Stromal cell of bone marrow (primary cell): ENCODE measurements at regions not wholly inside any gene's neighbourhood (a gene's known extent, or its start where the extent isn't known, plus 50 kb on each side); places are given as distances from the start of the nearest gene placed in this dataset.
"Not testable (repeated sequence)": the region's sequence is repeated elsewhere in the genome, so short reads cannot be mapped to it uniquely, and the experiment has no call there.

ENCODE experiments used
- DNase-seq: peaks from one replicate; pipeline ENCODE4 v3.0.0-alpha.2; 2012; ENCODE audit warnings: low read depth

DNA sequence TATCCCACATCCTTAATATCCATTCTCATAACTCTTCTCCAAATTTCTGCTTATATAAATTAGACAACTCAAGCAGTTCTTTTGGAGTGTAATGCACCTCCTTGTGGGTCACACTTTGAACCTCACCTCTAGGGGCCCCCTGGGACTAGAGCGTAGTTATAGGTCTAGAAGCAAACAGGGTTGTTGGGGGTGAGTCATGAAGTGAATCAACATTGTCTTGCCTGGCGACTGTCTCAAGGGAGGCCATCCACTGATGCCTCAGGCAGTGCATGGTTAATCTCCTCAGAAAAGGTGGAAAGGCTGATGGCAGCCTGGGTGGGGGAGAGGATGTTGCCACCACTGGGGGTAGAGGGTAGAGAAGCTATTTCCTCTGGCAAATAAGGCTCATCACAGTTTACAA is 129.1 kb downstream of the TNFRSF21 start:
- peak; percentile 27 for DNase-seq

DNA sequence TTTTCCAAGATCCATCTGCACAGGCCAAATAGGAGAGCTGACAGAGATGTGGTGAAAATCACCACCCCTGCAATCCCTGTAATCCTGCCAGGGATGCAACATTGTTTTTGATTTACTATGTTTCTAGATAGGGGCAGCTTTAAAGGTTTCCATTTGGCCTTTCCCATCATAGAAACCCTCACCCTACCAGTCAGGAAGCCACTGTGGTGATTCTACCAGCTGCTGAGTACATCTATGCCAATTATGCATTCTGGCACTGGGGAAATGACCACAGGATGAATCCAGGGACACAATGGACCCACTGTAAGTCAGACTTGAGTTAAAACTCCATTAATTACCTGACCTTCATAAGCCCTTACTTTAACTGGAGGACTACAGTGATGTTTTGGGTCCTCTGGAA is 130.4 kb downstream of the TNFRSF21 start:
- DNase-seq, result no peak

DNA sequence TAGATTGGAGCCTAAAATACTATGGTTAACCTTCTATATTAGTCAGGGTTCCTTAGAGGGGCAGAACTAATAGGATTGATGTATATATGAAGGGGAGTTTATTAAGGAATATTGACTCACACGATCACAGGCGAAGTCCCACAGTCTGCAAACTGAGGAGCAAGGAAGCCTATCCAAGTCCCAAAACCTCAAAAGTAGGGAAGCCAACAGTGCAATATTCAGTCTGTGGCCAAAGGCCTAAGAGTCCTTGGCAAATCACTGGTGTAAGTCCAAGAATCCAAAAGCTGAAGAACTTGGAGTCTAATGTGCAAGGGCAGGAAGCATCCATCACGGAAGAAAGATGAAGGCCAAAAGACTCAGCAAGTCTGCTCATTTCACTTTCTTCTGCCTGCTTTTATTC is 133.5 kb upstream of the ADGRF1 start:
- DNase-seq, result no peak

DNA sequence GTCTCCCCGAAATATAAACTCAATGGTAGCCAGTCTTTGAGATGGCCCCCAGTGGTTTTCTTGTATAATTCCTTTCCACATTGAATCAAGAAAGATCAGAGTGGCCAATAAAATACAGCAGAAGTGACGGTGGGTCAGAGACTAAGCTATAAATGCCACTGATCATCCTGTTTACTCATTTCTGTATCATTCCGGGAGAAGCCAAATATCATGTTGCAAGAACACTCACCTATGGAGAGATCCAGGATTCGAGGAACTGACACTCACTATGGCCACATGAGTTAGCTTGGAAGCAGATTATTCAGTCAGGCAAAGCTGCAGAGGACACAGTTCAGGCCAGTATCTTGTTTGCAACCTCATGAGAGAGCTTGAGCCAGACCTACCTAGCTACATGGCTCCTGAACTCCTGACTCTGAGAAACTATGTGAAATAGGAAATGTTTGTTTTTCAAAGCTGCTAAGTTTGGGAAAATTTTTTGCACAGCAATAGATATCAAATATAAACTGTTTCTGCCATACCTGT is 132.4 kb upstream of the ADGRF1 start:
- DNase-seq, result no peak

DNA sequence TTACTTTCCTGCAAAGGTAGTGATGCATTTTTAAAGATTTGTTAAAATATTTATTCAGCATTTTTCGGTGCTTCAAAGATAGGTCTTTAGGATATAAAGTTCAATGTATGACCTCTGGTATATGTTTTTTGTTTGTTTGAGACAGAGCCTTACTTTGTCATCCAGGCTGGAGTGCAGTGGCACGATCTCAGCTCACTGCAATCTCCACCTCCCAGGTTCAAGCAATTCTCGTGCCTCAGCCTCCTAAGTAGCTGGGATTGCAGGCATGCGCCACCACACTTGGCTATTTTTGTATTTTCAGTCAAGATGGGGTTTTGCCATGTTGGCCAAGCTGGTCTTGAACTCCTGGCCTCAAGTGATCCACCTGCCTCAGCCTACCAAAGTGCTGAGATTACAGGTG is 131.9 kb upstream of the ADGRF1 start:
- DNase-seq, result not testable (repeated sequence)

DNA sequence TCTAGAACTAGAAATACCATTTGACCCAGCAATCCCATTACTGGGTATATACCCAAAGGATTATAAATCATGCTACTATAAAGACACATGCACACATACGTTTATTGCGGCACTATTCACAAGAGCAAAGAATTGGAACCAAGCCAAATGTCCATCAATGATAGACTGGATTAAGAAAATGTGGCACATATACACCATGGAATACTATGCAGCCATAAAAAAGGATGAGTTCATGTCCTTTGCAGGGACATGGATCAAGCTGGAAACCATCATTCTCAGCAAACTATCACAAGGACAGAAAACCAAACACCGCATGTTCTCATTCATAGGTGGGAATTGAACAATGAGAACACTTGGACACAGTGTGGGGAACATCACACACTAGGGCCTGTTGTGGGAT is 131.0 kb upstream of the ADGRF1 start:
- DNase-seq, result not testable (repeated sequence)

DNA sequence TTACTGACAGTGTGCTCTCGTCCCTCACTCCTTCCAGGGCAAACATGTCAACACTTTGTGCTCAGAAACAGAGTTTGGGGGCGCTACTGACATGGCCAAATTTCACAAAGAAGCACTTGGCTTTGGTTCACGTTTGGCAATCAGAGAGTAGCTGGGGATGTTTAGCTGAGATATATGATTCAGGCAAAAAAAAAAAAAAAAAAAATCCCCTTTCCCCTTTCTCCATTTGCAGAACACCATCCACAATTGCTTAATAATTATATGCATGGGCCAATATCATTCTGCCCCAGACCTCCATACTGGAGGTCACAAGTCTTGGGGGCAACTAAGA is 128.4 kb upstream of the ADGRF1 start:
- DNase-seq, result no peak

DNA sequence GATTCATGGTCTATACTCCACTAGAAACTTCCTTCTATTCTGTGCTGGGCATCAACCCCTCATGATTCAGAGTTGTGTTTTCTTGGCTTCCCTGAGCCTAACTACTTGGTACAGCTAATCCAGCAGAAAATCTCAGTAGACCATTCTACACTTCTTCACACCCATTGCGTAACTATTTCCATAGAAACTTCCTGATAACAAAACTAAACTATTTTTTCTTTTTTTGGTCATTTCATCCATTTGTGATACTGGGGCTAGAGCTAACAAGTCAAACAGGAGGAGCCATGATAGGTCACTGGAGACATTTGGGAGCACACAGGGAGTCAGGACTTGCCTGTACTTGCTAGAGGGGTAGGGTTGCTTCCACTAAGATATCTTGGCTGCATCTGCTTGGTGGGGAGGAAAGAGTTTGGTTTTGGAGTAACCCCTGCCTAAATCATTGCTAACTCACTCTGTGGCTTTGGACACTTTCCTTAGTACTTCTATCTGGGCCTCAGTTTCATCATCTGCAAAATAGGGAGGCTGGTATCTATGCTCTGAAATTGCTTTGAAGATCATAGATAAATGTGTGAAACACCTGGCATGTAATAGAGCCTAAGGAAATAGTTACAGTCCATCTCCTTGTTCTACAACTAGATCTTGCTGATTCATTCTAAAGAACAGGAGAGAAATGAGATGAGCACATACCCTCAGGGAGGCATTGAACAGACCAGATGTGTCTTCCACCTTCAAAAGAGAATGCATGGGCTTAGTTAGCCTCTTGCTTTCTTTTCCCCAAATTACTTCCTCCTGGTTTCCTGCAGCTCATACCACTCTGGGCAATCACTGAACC is 127.9 kb upstream of the ADGRF1 start:
- DNase-seq, result peak; percentile 85

DNA sequence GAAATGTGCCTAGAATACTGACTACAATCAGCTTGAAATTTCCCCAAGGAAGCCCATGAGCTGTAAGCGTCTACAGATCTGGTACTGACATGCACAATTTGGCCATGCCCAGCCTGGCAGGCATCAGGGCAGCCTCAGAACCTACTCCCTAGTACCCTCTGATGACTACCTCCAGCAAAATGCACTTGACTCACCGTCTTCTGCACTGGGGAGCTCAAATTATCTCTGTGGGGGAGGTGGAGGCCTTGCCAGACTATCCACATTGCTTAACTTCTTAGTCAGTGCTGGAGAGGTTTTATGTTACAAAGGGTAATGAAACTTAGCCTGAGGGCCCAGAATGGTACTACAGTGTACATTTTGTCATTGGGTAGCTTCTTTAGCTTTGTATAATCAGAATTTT is 126.0 kb upstream of the ADGRF1 start:
- DNase-seq, result peak; percentile 98

DNA sequence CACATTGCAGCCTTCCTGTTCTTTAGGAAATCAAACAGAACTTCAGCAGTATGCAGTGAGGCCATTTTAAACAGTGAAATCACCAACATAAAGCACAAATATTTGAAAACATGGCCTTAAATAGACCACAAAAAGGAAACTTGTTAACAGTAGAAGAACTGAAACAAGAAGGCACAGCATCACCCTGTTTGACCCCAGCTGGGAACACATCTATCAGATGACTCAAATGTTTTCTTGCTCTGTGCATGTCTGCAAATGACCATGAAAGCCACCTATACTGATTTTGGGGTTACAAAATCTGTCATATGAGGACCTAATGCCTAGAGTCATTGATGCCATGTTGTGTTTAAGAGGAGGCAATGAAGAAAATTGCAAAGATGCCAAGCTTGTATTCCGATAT is 123.8 kb upstream of the ADGRF1 start:
- DNase-seq, result no peak

DNA sequence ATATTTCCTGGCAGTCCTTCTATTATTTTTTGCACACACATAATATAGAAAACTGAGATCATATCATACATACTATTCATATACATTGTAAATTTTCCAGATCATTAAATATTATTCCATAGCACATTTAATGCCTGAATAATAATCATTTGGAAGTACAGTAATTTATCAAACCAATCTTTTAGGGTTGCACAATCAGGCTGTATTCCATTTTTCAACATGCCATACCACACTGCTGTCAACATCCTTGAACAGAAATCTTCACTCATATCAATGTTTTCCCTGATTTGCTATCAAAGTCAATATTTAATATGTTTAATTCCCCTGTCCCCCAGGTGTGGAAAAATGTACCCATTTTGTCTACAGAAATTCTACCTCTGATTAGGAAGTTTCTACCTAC is 122.7 kb upstream of the ADGRF1 start:
- no peak for DNase-seq

DNA sequence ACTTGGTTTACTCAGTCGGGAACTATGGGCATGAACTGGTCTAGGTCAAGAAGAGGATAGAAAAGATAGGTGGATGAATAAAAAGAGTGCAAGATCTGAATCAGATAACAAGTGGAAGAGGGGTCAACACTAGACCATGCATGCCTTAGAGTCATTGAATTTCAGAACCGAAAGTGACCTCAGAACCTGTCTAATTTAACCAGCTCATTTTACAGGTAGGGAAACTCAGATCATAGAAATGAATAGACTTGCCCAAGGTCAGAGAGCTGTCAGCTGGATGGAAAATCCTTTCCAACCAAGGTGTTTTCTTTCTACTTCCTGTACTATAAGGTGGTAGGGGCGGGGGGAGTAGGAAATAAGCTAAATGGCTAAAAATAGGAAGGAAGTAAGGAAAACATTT is 121.4 kb upstream of the ADGRF1 start:
- DNase-seq, result no peak

DNA sequence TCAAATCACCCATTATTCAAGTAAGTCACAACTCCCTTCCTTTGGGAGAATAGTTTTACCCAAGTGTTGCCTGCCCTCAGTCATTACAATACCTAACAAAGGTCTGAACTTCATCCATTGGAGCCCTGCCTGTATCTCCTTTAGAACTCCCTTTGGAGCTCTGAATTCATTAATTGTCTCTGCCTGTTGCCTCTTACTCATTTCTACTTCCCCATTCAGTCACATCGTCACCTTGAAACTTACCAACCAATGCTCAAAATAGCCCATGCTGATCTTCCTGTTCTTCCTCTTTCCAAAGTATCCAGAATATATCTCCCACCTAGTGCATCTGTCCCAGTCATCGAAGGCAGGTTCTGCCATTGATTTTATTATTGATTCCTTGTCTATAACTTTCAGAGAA is 120.7 kb upstream of the ADGRF1 start:
- no peak for DNase-seq

DNA sequence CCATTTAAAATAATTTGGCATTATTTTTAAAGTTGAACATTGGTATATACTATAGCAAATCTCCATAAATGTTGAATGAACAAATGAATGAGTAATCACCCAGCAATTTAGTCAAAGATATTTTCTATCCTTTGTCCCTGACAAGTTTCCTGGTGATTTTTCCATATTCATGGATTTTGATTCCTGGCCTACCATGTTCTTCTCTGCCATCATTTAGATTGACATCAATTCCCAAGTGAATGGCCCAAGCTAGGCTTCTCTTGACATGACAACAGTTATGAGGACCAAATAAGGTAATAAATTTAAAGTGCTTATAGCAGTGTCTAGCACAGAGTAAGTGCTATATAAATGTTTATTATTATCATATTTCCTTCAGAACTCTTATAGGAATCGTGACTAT is 120.1 kb upstream of the ADGRF1 start:
- DNase-seq, result no peak

DNA sequence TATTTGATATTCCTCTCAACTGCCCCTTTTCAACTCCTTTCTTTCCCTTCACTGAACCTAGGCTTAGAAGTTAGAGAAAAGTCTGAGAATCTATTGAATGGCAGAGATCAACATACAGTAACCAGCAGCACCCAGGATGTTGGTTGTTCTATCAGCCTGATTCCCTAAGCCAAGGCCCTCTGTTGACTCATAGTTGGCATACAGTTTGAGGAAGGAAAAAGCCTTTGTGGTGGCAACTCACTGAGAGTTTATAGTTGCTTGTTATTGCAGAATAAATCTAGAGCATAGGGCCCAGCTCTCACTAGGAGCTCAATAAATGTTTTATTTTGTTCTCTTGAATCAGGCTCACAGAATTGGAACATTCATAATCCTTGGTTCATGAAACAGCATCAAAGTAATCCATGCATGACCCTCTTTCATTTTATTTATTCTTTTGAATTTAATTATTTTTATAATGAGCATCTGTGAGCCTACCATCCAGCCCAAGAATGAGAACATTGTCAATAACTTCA is 119.1 kb upstream of the ADGRF1 start:
- peak; percentile 64 for DNase-seq

DNA sequence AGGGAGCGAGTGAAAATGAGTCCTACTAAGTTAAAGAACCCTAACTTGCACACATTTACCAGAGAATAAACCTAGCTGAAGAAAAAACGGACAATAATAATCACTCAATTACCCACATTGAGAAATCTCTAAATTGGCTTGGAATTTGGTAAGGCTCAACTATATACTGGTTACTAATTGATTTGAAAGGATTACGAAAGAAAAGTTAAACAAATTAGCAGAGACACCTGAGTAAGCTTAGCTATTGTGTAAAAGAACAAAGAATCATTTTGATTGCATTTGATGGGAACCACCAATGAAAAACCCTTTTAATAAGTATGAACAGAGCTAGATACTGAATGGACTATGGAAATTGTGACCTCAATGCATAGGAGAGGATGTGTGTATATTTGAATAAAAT is 118.6 kb upstream of the ADGRF1 start:
- DNase-seq, result no peak

DNA sequence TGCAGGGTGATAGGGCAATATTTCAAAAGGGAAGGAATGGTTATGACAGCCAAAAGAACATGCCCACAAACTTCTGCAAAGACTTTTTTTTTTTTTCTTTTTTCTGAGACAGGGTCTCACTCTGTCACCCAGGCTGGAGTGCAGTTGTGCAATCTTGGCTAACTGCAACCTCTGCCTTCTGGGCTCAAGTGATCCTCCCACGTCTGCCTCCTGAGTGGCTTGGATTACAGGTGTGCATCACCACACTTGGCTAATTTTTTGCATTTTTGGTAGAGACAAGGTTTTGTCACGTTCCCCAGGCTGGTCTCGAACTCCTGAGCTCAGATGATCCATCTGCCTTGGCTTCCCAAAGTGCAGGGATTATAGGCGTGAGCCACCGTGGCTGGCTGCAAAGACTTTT is 117.6 kb upstream of the ADGRF1 start:
- DNase-seq, result no peak

DNA sequence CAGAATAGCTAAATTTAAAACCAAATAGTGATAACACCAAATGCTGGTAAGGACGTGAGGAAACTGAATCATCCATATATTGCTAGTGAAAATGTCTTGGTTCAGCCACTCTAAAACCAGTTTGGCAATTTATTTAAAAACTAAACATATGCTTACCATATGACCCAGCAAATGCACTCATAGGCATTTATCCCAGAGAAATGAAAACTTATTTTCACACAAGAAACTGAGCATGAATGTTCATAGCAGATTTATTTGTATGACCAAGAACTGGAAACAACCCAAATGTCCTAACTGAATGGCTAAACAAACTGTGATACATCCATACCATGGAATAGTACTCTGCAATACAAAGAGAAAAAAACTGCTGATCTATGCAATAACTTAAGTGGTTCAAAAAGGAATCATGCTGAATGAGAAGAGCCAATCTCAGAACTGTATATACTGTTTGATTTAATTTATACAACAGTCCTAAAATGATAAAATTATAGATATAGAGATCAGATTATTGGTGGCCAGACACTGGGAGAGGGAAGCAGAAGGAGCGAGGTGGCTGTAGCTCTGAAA is 115.6 kb upstream of the ADGRF1 start:
- DNase-seq, result no peak

DNA sequence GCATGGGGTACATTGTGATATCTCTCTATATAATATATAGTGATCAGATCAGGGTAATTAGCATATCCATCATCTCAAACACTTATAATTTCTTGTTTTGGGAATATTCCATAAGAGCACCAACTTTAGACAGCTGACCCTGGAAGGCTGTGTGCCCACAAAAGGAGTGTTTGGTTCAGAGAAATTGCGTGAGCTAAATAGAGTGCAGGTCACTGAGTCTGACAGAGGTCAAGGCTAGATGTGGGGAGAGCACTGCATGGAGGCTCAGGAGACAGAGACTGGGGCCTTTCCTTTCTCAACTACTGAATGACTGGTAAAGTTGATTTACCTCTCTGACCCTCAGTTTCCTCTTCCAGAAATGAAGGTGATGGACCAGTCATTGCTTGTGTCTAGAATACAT is 114.9 kb upstream of the ADGRF1 start:
- DNase-seq, result no peak

DNA sequence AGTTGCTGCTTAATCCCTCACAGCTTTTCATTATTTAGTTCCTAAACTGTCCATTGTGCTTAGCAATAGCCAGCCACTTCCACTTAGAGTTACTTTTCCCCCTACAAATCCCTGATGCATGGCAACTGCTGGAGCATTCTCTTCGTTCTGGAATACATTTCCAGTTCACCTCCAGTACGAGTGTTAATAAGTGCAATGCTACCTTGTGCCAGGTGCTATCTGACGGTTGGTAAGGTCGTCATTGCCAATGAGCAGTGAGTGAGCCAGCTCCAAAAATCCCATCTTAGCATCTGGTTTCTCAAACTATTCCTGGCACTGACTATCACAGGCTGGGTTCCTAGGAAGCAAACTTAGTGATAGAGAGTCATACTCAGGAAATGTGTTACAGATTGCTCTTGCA is 114.1 kb upstream of the ADGRF1 start:
- DNase-seq, result no peak

DNA sequence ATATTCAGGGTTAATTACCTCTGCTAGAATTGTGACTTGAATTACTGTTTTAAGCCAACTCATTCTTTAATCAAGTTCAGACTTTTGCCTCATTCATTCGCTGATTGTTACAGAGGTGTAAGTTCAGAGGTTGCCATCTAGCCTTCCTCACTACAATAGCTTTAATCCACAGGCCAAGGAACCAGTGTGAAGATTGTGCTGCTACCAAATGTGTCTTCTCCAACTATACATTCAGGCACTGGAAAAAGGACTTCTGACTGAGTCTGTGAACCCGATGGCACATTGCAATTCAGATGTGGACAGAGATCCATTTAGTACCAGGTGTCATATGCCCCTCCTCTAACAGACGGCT is 111.2 kb upstream of the ADGRF1 start:
- DNase-seq, result no peak

DNA sequence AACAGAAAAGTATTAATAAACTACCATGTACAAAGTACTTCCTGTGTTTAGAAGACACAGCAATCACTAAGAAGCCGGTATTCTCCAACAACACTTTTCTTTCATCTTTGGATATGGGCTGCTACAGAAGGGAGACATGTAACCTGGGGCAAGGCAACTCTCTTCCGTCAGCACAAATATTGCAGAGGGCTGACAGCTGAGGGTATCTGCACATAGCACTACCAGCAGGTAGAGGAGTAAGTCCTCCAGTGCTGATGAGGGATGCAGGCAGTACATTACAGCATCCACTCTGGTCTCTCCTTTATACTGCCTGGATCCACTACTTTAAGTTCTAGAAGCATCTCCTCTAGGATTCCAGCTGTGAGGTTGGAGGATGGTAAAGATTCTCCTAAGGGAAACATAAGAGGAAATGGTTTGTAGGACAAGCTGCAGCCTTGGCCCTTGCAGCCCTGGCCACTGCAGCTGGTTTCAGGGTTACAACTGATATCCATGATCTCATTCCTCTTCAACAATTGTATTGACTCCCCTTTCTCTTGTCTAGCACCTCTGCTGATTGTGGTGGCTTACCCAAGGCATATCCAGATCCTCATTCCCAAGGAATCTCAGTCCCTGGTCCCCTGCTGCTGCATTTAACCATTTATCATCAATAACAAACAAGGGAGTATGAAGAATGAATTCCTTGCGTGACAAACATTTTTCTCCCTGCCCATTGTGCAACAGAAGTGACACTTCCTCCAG is 110.7 kb upstream of the ADGRF1 start:
- no peak for DNase-seq

DNA sequence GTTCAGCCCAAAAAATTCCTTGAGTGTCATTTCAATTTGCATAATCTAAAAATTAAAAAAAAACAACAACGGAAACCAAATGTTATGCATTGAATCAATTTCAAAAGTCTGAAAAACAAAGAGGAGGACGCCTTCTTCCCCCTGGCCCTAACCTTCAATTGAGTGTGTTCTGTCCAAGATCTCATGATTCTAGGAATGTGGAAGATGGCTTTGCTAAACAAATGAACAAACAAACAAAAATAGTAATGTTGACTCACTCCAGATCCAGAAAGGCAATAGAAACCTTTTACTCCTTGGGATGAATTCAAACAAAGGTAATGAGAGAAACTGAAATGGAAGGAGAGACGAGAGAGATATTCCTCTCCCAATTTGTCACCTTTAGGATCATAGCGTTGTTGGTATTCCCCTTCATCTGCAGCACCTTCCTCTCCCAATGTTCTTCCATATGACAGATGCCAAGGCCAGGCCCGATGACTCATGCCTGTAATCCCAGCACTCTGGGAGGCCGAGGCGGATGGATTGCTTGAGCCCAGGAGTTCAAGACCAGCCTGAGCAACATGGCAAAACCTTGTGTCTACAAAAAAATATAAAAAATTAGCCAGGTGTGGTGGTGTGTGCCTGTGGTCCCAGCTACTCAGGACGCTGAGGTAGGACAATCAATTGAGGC is 109.2 kb upstream of the ADGRF1 start:
- DNase-seq, result no peak
